ENCODE measurements at regions not wholly inside any gene's neighbourhood (a gene's known extent, or its start where the extent isn't known, plus 50 kb on each side); places are given as distances from the start of the nearest gene placed in this dataset.
A peak's percentile ranks its signal among the peaks of the same experiment; 100 is the strongest.
"Not testable (repeated sequence)": the region's sequence is repeated elsewhere in the genome, so short reads cannot be mapped to it uniquely, and the experiment has no call there.

- DNase-seq (ENCODE audit: low spot score): no peak
- FAIRE-seq: no peak
Measured at GRCh38 chr12:22810036-22810435, 185.1 kb downstream of the ETNK1 start.

GRCh38 chr12:22812531-22812930 lies 187.6 kb downstream of the ETNK1 start:
- FAIRE-seq (no peak), DNase-seq (ENCODE audit: low spot score) (no peak)

- DNase-seq (ENCODE audit: low spot score) (no peak), FAIRE-seq (no peak)
Measured at GRCh38 chr12:22821985-22822384, 197.0 kb downstream of the ETNK1 start.

DNA sequence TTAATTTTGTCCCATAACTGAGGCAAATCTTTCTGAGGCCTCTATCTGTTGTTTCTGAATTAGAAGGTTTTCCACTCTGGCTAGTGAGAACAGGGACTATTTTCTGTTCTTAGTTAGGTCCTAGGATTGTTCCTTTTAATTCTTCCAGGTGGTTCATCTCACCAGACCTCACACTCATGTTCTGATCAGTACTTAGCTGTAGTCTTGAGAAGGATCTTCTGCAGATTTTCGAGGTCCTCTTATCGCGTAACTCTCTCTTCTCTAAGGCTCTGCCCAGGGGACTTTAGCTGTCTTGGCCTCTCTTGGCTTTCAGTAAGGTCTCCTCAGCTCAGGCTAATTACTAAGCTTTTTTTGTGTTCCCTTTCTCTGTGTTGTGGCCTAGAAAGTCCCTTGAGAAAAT lies 201.1 kb downstream of the ETNK1 start:
- DNase-seq (ENCODE audit: low spot score) (no peak), FAIRE-seq (no peak)

GRCh38 chr12:22826446-22826981 lies 201.5 kb downstream of the ETNK1 start:
- not testable (repeated sequence) for FAIRE-seq; DNase-seq (ENCODE audit: low spot score)

DNA sequence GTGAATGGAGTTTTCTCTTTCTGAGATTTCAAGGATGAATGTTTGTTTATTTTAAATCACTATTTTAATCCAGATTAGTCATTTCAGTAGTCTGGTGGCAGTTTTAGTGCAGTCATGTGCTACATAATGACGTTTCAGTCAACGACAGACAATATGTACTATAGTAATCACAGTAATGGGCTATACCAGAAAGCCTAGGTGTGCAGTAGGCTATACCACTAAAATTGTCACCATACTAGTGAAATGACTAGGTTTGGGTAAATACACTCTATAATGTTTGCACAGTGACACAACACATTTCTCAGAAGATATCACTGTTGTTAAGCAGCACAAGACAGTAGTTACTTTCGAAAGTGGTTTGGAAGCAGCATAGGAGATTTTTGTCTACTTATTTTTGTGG lies 203.1 kb downstream of the ETNK1 start:
- DNase-seq (ENCODE audit: low spot score) (no peak), FAIRE-seq (no peak)

- FAIRE-seq (no peak), DNase-seq (ENCODE audit: low spot score) (no peak)
Measured at GRCh38 chr12:22835431-22835830, 210.5 kb downstream of the ETNK1 start.

GRCh38 chr12:22850185-22850584 lies 225.2 kb downstream of the ETNK1 start:
- DNase-seq (ENCODE audit: low spot score) (no peak), FAIRE-seq (no peak)

DNA sequence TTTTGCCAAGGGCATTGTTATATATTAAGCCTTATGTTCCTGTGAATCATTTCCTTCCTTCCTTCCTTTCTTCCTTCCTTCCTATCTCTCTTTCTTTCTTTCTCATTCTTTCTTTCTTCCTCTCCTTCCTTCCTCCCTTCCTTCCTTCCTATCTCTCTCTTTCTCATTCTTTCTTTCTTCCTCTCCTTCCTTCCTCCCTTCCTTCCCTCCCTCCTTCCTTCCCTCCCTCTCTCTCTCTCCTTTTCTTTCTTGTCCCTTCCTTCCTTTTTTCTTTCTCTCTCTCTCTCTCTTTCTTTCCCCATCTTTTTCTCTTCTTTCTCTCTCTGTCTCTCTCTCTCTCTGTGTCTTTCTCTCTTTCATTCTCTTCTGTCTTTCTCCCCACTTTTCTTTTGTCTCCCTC lies 226.6 kb downstream of the ETNK1 start:
- DNase-seq (ENCODE audit: low spot score) (no peak), FAIRE-seq (no peak)

- DNase-seq (ENCODE audit: low spot score) (no peak), FAIRE-seq (no peak)
Measured at GRCh38 chr12:22855456-22855855, 230.5 kb downstream of the ETNK1 start.

DNA sequence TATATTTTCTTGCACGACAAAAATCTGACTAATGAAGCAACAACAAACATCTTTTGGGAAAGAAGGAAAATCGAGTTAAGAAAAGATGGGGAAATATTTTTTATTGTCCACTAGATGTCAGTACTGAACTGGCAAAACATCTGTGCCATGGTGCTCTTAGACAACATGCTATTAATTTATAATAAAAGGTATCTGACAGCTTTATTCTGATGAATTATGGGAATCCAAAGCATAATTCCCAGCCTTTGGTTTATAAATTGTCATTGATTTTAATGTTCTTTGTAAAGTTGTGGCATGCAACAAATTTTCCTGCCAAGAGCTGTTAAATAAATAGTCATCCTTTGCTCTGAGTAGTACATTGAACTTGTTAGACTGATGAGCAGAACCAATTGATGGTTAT lies 231.2 kb downstream of the ETNK1 start:
- peak; percentile 61 for FAIRE-seq
- DNase-seq (ENCODE audit: low spot score): peak; percentile 37

DNA sequence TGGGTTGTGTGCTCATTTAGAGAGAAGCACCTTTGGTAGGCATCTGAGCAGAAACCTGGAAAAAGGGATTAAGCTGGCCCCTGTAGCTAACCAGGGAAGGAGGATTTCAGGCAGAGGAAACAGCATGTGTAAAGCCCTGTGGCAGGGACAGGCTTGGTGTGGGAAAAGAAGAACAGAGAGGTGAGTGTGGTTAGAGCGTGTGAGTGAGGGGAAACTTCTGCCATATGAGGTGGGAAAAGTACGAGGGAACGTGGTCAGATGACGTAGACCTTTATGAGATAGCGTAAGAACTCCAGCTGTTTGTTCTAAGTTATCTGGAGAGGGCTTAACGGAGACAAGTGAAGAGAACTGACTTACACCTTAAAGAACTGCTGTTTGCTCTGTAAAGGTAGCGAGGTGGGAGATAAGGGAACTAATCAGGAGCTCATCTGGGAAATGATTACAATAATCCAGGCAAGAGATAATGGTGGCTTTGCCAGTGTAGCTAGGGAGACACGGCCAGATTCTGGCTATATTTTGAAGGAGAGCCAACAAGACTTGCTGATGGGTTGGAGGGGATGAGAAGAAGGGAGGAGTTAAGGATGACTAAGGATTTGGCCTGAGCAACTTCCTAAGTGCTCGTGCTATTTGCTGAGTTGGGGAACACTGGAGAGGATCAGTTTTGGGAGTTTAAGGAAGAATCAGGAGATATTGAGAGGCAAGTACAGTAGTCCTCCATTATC lies 234.0 kb downstream of the ETNK1 start:
- DNase-seq (ENCODE audit: low spot score) (no peak), FAIRE-seq (no peak)

- no peak for FAIRE-seq
- DNase-seq (ENCODE audit: low spot score): no peak
Measured at GRCh38 chr12:22860926-22861325, 236.0 kb downstream of the ETNK1 start.

DNA sequence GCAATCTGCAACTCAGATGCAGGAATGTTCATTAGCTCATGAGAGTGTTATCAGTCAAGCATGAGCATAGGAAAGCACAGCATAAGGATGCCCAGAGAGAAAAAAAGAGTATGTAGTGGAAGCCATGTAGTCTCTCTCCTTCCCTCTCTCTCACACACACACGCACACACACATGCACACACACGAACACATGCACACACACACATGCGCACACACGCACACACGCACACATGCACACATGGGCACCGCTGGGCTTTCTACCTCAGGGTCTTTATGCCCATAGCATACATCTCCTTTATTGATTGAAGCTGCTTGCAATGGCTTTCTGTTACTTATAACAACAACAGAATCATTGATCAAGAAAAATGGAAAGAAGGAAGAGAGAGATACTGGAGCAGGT lies 240.9 kb downstream of the ETNK1 start:
- FAIRE-seq: no peak
- no peak for DNase-seq (ENCODE audit: low spot score)

- FAIRE-seq (no peak), DNase-seq (ENCODE audit: low spot score) (no peak)
Measured at GRCh38 chr12:22866406-22866805, 241.4 kb downstream of the ETNK1 start.

DNA sequence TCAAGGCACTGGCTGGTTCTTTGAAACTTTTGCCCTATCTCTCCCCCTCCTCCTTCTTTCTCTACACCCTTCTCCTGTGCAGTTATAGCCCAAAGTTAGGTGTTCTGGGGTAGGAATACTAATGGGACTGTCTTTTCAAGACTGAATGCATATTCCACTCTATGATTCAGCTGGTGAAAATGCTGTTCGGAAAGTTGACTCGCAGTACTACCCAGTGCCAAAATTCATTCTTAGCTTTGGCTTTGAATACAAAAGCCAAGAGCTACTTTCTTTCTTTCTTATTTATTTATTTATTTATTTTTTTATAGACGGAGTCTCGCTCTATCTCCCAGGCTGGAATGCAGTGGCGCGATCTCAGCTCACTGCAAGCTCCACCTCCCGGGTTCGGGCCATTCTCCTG lies 249.2 kb downstream of the ETNK1 start:
- DNase-seq (ENCODE audit: low spot score): no peak
- FAIRE-seq: no peak

GRCh38 chr12:22876262-22876661 lies 251.3 kb downstream of the ETNK1 start:
- DNase-seq (ENCODE audit: low spot score) (no peak), FAIRE-seq (no peak)

DNA sequence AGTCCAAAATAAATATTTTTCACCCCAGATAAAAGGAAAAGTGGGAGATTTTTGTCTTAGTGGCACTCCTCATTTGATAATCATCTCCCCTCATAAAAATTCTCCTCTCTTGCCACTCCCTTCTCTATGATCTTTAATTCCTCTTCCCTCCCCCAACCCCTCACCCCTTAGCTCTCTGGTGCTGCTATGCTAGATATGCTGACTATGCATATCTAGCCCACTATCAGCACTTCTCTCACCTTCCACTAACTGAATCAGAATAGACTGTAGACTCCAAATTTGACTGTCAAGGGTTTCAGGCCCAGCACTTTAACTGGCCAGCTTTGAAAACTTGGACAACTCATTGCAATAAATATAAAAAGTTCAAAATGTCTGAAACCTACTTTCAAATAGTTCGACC lies 254.2 kb downstream of the ETNK1 start:
- no peak for DNase-seq (ENCODE audit: low spot score)
- FAIRE-seq: no peak

DNA sequence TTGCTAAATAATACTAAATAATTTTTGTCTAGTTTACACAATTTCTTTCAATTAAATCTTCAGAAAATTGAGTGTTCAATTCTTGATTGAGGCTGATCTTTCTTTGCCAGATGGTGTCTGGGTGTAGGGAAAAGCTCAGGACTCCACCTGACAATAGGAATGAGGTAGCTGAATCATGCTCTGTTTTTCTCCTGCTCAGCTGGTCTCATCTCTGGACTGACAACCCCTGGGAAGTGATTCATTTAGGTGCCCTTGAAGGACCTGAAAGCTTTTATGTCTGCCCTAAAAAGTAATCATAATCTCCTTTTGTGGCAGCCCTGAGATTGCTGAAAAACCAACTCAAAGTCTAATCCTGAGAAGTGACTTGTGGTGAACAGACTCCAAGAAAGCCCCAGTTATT lies 255.4 kb downstream of the ETNK1 start:
- FAIRE-seq (no peak), DNase-seq (ENCODE audit: low spot score) (no peak)

DNA sequence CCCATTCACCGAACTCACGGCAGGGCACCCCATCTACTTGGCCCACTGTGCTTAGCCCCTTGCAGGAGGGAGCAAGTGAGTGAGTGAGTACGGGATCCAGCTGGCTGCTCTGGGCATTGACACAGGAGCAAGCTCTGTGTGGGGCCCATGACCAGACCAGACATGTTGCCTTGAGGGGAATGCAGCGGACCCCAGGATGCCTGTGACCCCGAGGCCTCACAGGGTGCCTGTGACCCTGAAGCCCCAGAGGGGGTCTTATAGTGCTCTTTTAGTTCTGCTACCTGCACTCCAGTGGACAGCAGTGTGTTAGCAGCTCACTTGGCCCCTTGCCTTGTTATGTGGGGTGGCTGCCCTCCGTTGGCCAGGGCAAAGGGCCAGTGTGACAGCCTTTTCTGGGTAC lies 255.8 kb downstream of the ETNK1 start:
- DNase-seq (ENCODE audit: low spot score) (no peak), FAIRE-seq (no peak)

DNA sequence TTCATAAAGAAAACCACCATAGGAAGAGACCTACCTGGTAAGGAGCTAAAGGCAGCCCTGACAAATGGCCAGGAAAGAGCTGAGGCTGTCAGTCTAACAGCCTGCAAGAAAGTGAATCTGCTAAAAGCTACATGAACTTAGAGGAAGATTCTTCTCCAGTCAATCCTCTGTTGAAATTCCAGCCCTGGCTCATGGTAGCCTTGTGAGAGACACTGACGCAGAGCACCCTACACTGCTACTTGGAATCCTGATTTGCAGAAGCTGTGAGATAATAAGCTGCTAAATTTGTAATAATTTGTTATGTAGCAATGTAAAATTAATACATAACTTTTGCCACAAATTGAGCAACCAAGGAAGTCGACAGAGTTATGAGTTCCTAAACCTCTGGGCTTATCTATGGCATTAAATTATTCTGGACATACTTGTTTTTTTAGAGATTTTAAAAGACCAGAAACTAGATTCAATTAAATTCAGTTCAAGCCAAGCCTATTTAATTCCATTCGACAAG lies 257.0 kb downstream of the ETNK1 start:
- FAIRE-seq (no peak), DNase-seq (ENCODE audit: low spot score) (no peak)

DNA sequence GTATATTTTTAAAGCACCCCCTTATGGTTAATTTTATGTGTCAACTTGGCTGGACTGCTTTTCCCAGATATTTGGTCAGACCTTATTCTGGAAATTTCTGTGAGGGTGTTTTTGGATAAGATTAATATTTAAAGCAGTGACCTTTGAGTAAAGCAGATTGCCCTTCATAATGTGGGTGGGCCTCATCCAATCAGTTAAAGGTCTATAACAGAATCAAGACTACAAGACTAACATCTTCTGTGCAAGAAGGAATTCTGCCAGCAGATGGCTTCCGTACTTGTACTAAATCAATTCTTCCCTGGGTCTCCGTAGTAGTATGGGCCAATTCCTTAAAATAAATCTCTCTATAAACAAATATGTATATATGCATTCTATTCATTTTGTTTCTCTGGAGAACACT lies 257.6 kb downstream of the ETNK1 start:
- FAIRE-seq: no peak
- no peak for DNase-seq (ENCODE audit: low spot score)

- no peak for FAIRE-seq
- DNase-seq (ENCODE audit: low spot score): no peak
Measured at GRCh38 chr12:22893878-22894277, 268.9 kb downstream of the ETNK1 start.
